Hematopoietic multipotent progenitor cell (in vitro differentiated cells): ENCODE measurements at regions not wholly inside any gene's neighbourhood (a gene's known extent, or its start where the extent isn't known, plus 50 kb on each side); places are given as distances from the start of the nearest gene placed in this dataset.
"Not testable (repeated sequence)": the region's sequence is repeated elsewhere in the genome, so short reads cannot be mapped to it uniquely, and the experiment has no call there.

Experiments
- DNase-seq, 3 donors: peaks; one replicate each; pipeline ENCODE4 v3.0.0-alpha.2; 2011 to 2015; ENCODE audit warnings: low read depth in 2 of 3, low spot score in 2 of 3

DNA sequence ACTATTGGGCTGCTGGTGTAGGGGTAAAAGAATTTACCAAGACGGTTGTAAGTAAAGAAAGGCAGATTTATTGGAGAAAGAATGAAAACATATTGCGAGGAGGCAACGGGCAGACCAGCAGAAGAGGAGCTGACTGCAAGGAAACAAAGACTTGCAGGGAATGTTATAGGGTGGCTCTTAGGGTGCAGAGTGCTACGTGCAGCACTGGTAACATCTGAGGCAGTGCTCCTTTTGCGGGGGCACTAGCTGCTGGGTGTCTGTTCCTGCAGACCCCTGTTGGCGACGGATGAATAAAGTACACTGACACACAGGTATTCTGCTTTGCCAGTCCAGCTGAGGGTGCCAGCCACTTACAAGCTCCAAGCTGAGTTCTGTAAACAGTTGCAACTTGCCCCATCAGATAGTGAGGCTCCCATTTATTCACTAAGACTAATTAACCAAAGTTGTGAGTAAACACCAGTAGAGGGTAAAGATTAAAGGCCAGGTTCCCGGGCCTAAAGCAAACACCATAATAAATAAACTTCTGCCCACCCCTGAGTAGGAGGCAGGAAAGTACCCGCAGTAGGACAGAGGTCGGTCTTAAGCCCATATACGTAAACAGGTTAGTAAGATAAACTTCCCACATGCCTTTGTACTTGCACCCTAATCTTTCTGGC, 140.2 kb upstream of the KCNK1 start:
- DNase-seq: no peak

DNA sequence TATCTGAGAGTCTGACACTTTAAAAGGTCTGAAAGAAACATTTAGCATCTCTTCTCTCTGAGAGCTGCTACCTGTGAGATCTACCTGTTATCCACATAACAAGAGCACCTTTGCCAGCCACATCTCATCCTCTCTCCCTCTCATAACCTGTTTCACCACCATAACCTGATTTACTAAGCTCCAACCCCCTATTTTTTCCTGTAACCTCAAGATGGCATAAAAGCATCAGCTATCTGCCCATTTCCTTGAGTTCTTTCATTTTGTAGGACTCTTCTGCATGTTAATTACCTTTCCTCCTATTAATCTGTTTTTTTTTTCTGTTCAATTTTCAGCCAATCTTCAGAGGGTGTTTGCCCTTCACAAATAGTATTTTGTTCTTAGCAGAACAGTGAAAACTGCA, 136.5 kb upstream of the KCNK1 start:
- no peak for DNase-seq

DNA sequence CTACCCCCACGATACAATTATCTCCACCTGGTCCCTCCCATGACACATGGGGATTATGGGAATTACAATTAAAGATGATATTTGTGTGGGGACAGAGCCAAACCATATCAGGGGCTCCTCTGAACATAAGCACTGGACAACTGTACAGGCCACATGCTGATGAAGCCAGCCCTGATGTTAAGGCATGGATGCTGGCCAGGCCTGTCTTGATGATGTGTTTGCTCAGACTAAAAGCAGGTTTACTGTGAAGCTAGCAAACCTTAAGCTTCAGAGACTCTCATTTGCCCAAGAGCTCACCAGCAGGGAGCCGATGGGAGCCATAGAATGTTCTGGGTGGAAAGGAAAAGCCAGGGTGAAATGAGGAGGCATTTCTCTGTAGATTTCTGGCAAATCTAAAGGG, 135.3 kb upstream of the KCNK1 start:
- DNase-seq: no peak

DNA sequence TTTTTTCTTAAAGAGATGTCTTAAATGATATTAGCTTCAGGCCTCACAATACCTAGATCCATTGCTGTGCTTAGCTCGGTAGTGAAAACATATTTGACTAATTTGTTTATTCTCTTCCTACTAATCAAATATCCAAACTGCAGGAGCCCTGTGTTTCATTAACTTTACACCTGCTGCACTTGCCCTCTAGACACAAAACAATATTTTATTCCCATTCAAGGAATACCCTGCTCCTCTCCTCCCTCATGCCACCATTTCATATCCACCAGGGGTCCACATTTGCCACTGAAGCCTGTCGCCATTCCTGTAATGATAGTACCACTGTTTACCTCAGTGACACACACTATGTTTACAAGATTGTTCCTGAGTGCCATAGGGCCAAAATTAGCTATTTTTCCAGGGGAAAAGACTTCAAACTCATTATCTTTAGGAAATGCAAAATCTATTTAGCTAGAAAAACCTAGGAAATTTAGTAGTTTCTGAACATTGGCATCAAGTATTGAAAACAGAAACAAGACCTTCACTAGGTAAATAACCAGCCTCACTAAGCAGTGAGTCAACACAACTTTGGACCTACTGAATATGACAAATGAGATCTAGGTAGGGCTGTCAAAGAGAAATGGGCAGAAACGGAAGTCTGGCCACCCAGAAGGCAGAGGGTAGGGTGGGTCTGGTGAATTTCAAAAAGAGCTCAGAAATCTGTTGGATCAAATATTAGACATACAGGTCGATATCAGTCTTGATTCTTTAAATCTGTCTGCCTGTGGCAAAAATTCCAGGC, 134.6 kb upstream of the KCNK1 start:
- no peak for DNase-seq

DNA sequence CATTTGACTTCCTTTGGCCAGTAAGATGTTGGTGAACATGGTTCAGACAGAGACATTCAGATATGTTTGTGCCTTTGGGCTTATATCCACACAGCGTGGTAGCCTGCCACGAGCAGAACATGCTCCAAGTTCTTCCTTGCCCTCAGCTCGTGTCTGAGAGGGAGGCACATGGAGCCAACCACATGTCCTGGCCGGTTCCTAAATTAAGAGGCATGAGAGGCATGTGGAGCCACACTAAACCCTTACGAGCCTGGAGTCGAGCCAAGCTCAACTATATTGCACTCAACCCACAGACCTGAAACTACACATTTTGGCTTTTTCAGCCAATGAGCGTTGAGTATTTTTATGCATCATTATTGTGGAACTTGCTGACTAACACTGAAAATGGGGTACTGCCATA, 133.7 kb upstream of the KCNK1 start:
- DNase-seq: no peak

DNA sequence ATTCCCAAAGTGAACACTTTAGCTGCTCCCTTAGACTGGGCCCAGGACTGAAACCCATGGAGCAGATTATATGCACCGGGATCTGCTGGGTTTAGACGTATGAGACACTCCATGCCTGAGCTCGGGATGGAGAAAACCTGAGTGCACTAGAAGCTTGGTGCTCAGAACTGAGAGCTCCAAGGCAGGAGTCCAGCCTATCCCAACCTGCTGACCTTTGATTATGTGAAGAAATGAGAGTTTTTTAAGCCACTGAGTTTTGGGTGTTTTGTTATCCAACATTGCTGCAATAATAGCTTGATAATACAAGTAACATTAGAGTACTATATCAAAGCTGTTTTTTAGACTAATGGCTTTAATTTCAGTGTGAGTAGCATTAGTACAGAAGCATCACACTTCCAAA, 131.5 kb upstream of the KCNK1 start:
- DNase-seq: no peak

DNA sequence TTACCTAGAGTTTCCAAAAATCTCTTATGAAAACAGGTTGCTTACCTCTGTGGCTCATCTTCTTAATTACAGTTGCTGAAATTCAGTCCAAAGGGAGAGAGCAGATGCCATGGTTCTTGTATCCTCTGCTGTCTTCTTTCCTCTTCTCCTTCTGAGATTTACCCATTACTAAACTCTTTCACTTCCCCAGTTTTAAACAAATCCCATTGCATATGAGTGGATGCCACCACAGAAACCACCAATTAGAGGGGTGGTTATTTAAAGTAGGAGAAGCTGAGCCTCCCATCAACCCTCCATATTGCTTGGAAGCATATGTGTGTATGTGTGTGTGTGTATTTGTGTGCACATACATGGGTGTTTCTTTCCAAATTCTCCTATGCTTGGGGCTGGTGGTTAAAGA, 128.5 kb upstream of the KCNK1 start:
- DNase-seq: no peak

DNA sequence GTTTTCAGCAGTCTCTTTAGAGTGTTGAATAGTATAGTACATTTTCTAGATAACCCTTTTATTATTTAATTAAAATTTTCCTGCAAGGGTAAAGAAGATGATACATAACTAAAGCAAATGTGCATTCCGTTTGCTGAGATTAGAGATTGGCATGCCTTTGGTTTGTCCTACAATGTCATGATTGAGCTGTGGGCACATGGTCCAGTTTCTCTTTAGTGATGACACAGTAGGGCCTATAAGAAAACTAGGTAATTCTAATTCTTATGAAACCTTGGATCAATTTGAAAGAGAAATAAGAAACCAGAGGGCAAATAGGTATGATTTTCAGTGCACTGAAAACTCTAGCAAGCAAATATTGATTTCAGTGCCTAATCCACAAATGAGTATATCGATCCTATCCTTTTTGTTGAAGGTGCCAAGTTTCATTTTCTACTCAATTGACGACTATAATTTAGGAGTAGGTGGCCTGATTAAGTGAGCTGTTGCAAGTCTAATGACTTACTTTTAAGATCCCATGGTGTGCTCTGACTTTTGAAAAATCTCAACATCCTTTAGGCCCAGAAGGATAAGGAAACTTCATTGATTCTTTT, 128.0 kb upstream of the KCNK1 start:
- no peak for DNase-seq

DNA sequence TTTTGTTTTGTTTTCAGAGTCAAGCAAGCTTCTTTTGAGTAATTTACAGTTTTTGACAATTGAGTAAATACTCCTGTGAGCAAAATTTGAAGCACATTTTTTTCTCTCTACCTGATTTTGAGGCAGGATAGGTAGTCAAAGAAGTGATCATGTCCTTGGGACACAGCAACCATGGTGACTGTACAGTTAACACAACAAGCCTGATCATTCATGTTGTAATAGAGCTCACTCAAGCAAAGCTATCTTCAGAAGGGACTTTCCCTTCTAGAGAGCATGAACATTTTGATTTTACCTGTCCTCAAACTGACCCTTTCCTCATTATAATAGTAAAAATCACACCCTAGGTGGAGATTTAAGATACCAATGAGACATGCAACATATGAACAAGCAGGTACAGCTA, 126.5 kb upstream of the KCNK1 start:
- DNase-seq: no peak

DNA sequence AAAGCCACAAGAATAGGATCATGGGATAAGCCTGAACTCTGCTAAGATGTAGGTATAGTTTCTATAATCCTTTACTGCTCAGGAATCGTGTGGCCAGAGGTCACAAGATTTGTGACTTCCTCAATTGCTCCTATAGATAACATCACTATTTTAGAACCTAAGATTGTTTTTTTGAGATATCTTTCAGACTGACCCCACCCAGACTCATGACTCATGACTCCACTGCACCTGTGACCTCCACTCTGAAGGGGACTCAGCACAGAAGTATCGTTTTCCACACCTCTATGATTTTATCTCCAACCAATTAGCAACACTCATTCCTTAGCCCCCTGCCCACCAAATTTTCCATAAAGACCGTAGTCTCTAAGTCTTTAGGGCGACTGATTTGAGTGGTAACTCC, 124.5 kb upstream of the KCNK1 start:
- DNase-seq: no peak

DNA sequence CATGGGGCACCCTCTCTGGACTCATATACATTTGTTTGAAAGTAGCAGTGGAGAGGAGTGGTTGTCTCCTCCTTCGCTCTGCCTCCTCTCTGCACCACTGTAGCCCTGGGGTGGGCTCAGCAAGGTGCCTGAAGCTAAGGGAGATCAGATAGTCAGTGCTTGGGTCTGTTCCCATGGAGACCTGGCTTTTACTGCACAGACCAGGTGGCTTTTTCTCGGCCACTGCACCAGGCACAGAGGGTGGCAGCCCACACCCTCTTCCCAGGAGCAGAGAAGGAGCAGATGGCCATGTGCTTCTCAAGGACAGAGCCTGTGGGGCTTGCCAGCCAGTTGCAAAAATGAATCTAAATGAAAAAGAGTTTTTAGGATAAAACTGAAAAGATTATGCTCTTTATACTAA, 123.4 kb upstream of the KCNK1 start:
- DNase-seq: no peak

DNA sequence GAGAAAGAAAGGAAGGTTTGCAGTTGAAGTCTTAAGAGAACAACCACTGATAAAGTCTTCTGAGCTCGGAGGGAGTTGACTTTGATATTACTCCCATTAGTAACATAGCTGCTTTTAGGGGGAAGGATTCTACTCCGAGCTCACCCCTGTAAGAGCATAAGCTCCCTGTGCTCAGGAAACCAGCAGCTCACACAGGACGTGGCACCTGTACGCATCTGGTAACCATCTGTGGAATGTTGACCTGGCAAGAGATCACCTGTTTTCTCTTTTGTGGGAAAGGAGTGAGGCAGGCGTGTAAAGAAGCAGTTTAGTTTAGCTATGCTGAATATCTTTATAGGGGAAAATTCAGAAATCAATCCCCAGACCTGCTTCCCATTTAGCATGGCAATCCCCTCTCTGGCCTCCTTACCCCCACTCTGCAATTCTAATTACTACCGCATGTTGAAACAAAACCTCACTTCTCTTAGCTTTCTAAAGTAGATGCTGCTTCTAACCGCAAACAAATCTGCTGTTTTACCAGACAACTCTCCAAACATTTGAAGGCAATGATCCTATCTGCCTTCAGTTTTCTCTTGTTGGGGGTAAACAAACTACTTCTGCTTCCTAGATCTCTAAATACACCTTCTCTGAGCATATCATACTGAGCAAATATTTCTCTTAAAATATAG, 121.8 kb upstream of the KCNK1 start:
- no peak for DNase-seq

DNA sequence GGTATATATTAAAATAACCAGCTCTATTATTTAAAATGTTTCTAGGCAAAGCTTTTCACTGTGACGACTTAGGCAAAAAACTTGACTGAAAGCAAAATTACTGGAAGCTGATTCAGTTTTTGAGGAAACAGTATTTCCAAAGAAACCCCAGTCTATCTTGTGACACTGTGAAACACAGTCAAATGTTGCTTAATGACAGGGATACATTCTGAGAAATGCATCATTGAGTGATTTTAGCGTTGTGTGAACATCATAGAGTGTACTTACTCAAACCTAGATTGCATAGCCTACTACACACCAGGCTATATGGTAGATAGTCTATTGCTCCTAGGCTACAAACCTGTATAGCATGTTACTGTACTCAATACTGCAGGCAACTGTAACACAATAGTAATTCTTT, 116.9 kb upstream of the KCNK1 start:
- DNase-seq: no peak

DNA sequence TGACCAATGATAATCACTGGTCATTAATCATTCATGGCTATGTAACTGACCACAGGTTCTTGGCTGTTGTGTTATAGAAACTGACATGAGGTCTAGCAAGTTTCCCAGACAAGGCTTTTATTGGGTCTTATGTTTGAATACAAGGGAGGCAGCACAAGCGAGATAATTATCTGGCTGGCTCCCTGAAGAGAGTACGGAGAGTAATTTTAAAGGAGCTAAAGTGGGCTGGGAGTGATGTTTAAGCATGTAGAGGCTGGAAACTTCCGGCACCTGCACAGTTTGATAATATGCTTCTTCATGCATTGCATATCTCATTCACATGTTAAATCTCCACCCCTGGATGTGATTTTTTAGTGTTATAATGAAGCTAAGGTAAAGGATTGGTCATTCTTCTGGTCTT, 116.2 kb upstream of the KCNK1 start:
- DNase-seq: no peak

DNA sequence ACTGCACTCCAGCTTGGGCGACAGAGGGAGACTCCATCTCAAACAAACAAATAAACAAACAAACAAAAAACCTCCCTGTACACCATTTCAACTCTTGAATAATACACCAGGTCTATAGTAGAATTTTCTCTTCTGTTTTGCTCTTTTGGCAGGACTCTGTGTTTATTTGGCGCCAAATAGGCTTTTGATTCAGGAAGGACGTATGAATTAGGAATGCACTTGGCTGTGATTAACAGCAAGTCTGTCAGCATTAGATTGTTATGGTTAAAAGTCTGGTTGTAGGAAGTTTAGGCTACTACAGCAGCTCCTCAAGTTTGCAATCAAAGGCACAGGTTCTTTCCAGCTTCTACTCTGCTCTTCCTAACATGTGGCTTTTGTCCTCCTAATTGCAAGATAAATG, 113.8 kb upstream of the KCNK1 start:
- no peak for DNase-seq

DNA sequence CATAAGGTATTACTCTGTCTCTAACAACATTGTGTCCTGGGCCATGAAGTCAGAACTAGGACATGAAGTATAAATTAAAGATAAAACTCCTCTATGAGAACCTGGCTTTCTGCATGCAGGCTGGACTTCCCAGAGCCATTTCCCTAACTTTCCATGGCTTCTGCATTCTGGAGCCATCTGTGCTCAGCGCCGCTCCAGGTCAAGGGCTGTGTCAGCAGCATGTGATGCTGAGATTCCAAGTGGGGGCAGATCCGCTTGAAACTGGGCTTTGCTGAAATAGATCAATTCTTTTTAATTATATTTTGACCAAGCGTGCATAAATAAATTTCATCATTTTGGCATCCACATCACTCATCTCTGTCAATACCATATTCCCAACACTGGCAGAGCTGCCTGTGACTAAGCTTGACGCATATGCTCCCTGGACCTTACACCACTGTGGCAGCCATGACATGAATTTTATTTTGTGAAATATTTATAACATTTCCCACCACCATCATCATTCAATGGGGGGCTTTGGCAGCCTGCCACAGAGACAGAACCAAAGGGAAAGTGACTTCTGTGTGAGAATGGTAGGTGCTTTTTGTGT, 110.4 kb upstream of the KCNK1 start:
- DNase-seq: no peak

DNA sequence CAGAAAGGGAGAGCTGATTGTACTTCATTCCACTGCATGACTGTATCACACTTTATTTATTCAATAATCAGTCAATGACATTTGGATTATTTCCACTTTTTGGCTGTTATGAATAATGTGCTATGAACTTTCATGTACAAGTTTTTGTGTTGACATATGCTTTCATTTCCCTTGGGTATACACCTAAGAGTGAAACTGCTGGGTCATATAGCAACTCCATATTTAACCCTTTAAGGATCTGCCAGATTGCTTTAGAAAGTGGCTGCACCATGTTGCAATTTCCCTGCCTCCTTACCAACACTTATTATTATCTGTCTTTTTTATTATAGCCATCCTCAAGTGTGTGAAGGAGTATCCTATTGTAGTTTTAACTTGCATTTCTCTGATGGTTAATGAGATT, 108.8 kb upstream of the KCNK1 start:
- no peak for DNase-seq

DNA sequence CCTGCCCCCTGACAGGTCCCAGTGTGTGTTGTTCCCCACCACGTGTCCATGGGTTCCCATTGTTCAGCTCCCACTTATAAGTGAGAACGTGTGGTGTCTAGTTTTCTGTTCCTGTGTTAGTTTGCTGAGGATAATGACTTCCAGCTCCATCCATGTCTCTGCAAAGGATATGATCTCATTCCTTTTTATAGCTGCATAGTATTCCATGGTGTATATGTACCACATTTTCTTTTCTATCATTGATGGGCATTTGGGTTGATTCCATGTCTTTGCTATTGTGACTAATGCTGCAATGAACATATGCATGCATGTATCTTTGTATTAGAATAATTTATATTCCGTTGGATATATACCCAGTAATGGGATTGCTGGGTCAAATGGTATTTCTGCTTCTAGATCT, 108.0 kb upstream of the KCNK1 start:
- DNase-seq: not testable (repeated sequence)

DNA sequence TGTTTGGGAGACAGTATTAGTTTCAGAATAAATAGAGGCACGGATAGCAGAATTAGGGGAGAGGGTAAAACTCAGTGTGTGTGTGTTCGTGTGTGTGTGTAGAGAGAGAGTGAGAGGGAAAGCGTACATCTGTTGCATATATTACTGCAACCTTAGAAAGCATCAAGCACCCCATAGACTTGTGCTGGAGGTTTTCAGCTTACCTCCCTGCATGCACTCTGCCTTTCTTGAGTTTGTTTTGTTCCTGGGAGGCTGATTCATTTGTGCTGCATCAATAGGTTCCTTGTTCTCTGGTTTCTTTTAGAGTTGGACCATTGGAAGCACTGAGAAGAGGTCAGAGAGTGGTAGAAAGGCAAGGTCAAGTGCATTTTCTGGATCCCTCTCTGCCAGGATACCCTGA, 104.4 kb upstream of the KCNK1 start:
- no peak for DNase-seq

DNA sequence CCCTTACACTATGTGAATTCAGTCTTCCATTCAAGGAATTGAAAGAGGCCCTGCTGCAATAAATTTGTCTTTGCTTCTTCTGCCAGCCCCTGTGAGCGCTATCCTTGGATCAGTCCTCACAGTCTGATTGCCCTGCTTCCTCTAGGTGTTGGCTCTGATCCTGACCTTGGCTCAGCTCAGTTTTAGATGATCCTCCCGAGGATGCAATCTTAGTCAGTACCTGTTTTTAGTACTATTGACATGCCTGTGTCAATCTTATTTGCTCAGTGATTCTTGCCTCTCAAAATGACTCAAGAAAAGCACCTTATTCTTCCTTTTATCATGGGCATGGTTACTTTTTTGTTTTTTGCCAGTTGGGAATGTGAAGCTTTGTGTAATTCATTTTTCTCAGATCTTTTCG, 101.4 kb upstream of the KCNK1 start:
- no peak for DNase-seq

DNA sequence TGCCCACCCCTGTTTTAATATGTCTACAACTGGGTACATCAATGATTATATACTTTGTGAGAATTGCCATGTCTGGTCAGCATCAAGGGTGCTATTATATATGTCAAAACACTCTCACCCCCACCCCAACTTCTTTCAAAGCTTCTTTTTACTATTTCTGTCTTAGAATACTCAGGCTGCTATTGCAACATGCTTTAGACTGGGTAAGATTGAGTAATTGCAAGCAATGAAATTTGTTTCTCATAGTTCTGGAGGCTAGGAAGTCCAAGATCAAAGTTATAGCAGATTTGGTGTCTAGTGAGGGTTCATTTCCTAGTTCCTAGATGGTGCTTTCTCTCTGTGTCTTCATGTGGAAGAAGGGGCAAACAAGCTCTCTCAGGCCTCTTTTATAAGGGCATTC, 100.5 kb upstream of the KCNK1 start:
- no peak for DNase-seq
